GM19043 (cell line): ENCODE measurements at regions not wholly inside any gene's neighbourhood (a gene's known extent, or its start where the extent isn't known, plus 50 kb on each side); places are given as distances from the start of the nearest gene placed in this dataset.

Source experiments
- ATAC-seq: cut with Tn5 transposase; IDR thresholded peaks from one replicate; pipeline ENCODE4 v1.9.1; 2021; ENCODE audit warnings: low read depth; ENCODE audit not compliant: unreplicated experiment

GRCh38 chr16:86984343-86984742 lies 332.8 kb downstream of the C16orf95 start:
- no peak for ATAC-seq

DNA sequence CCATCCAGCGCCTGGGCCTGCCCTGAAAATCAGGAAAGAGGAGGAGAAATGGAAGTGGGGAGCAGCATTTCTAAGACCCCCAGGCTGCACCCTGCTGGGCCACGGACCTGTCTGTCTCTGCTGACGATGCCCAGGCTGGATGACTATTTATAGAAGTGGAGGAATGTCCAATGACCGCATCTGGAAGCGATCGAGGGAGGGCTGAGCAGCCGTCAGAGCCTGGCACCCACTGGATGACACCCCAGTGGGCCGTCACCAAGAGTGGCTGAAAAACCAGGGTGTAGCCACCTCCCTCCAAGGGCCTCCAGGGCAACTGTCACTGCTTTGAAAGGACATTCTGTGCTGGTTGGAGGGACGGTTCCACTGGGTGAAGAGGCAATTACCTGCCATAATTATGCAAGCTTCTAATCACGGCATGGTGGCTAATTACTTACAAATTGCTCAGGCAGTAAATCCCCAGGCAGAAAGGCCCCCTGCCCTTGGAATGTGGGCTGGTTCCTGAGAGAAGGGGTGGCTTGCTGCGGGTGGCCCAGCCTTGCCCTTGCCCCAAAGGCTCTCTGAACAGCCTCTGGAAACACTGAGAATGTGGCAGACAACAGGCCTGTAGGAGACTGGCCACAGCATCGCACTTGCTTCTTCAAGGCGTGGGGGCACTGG lies 332.1 kb downstream of the C16orf95 start:
- ATAC-seq, result no peak

DNA sequence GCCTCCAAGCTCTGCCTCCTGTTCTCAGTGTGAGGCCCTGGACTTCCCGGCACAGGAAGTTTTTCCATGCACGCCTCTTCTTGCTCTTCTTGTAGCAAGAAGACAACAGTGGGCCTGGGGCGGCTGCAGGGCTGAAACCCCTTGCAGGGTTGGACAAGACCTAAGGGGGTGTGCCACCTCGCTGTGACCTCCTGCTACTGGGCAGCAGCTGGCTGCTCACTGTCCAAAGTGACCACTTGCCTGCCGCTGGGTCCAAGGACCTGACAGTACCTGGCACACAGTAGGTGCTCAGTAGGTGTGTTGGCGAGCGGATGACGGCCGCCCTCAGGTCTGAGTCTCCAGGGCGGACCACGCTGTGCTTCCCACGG lies 331.6 kb downstream of the C16orf95 start:
- ATAC-seq, result no peak

DNA sequence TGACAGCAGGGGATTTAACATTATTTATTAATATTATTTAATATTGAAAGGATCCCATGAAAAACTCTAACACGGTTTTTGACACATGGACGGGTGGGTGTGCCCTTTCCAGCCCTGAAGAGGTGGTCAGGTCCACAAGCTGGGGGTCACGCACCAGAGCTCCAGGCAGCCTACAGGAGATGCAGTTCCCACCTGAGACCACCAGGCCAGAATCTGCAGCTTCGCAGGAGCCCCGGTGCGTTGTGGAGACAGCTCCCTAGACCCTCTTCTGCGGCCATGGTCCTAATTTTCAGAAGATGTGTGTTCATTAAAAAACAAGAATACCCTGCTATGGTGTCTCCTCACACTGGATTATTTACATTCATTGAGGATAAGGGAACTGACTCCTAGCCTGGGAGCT lies 331.1 kb downstream of the C16orf95 start:
- no peak for ATAC-seq

DNA sequence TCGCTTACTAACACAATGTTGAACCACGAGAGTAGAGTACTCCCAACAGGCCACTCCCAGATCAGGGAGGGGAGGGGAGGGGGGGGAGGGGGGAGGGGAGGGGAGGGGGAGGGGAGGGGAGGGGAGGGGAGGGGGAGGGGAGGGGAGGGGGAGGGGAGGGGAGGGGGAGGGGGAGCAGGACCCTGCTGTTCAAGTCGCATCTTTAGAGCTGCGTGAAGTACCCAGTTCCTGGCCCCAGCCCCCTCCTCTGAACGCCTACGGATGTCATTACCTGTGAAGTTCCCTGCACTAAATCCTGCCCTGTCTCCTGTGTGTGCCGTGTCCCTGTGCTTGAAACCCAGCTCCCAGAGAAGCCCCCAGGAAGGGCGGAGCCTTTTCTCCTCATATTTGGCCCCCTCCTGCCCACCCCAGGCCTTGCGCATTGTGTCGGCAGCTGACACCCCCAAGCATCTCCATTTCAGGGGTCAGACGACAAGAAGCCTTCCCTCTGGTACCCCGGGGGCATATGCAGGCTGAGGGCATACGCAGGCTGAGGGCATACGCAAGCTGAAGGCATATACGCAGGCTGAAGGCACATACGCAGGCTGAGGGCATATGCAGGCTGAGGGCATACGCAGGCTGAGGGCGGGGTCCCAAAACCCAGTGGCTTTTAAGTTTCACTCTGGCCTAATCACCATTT lies 330.2 kb downstream of the C16orf95 start:
- ATAC-seq, result no peak

- no peak for ATAC-seq
Measured at GRCh38 chr16:86987746-86988670, 329.2 kb downstream of the C16orf95 start.

- no peak for ATAC-seq
Measured at GRCh38 chr16:86988920-86989696, 328.1 kb downstream of the C16orf95 start.

- ATAC-seq, result no peak
Measured at GRCh38 chr16:86990451-86990850, 326.7 kb downstream of the C16orf95 start.

DNA sequence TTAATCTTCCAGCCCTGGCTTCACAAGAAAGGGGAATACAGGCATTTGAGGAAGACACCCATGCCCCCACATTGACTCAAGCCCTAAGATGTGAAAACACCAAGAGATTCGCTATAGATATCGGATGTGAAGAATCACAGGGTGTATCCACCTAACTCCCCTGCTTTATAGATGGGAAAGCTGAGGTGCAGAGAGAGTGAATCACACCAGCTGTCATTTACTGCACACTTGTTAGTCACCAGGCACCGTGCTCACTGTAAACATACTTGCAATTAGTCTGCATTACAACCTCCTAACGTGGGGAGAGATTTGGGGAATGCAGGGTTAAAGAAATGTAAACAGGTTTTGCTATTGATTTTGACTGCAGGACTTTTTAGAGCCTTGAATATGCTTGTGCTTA lies 325.5 kb downstream of the C16orf95 start:
- no peak for ATAC-seq

DNA sequence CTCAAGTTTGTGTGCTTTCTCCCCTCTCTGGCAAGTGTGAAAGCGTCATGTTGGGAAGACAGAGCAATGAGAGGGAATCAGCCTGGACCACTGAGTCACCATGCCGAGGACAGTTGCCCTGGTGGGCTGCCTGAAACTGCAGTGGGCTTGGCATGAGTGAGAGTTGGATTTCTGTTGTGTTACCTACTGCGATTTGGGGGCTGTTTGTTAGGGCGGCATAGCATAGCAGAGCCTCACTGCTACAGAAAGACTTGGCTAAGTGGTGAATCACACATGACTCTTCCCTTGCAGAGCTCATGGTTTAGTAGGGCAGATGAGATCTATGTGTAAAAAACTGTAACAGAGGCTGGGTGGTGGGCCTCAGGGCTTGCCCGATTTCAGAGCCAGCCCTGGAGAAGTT lies 324.6 kb downstream of the C16orf95 start:
- ATAC-seq, result no peak

GRCh38 chr16:86993426-86994110 lies 323.6 kb downstream of the C16orf95 start:
- ATAC-seq, result no peak

GRCh38 chr16:86994215-86994614 lies 323.0 kb downstream of the C16orf95 start:
- ATAC-seq, result no peak

DNA sequence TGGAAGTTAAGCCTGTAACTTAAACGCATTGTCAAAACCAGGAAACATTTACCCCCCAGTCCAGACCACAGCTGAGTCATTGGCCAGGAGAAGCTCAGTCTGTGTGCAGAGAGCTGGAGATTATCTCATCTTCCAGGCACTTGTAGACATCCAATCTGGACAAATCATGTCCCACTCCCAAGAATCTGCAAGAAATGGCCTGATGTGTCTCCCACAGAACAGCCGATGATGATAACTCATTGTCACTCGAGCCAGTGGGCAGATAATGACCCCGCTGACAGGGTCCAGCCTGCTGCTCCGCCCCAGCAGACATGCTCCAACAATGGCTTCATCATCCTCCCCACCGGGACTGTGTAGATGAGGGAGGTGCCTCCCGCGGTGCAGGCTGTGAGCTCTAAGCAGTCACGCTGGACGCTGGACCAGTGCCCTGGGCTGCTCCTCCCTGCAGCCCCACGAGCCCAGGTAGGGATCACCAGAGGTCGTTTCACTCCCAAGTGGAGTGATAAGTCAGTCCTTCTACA lies 322.5 kb downstream of the C16orf95 start:
- no peak for ATAC-seq

GRCh38 chr16:86995456-86995855 lies 321.7 kb downstream of the C16orf95 start:
- no peak for ATAC-seq

DNA sequence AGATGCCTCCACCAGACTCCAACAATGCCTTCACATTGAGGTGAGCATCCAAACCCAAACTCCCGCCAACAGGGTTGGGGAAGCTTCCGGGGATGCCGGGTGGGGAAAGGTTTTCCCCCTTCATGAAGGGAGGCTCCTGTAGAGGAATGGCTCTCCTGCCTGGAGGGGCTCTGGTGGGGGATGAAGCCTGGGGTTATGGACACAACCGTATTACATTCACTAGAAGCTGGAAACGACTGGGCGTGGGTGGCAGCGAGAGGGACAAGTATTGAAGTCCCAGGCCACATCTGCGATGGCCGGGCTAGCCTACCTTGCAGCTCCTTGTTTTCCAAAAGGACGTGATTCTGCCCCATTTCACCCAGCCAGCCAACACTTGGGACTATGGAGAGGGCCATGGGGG lies 321.1 kb downstream of the C16orf95 start:
- ATAC-seq, result no peak

DNA sequence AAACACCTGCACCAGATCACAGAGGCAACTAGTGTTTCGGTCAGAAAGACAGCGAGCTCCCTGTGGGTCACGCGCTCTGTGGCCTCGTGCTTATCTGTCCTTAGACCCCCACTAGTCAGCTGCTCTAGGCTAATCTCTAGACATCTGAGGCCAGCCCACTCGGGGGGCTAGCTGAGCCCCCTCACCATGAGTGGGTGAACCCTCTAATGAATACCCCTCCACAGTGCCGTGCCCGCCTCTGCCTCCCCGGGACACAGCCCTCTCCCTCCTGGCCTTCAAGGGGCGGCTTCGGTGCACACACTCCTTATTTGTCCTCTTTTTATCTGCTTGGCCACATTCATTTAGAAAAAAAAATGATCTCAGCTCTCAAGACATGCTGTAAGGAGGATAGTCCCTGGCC lies 320.1 kb downstream of the C16orf95 start:
- no peak for ATAC-seq

GRCh38 chr16:86998196-86999001 lies 318.8 kb downstream of the C16orf95 start:
- ATAC-seq, result no peak

- ATAC-seq, result no peak
Measured at GRCh38 chr16:87000001-87000400, 317.2 kb downstream of the C16orf95 start.
